HEK293T (cell line): ENCODE measurements at regions not wholly inside any gene's neighbourhood (a gene's known extent, or its start where the extent isn't known, plus 50 kb on each side); places are given as distances from the start of the nearest gene placed in this dataset.

Experiments
- ARNT ChIP-seq: fragments of 450-650 bp; IDR thresholded peaks from 2 replicates; pipeline ENCODE4 v1.6.1; 2017; ENCODE audit warnings: mild to moderate bottlenecking
- BHLHE40 ChIP-seq: fragments of 450-650 bp; IDR thresholded peaks from 2 replicates; pipeline ENCODE4 v1.6.1; 2016; ENCODE audit warnings: mild to moderate bottlenecking, moderate library complexity, borderline replicate concordance
- CTBP1 ChIP-seq: fragments of 450-650 bp; IDR thresholded peaks from 2 replicates; pipeline ENCODE4 v1.6.1; 2016; ENCODE audit warnings: borderline replicate concordance
- FOXK2 ChIP-seq: fragments of 450-650 bp; IDR thresholded peaks from 2 replicates; pipeline ENCODE4 v1.6.1; 2016; ENCODE audit warnings: mild to moderate bottlenecking
- HDGF ChIP-seq: fragments of 450-650 bp; IDR thresholded peaks from 2 replicates; pipeline ENCODE4 v1.6.1; 2017; ENCODE audit warnings: antibody characterized with exemption, borderline replicate concordance
- NFRKB ChIP-seq: fragments of 450-650 bp; IDR thresholded peaks from 2 replicates; pipeline ENCODE4 v1.6.1; 2016; ENCODE audit warnings: mild to moderate bottlenecking, moderate library complexity
- PKNOX1 ChIP-seq: fragments of 450-650 bp; IDR thresholded peaks from 2 replicates; pipeline ENCODE4 v1.6.1; 2016
- SP1 ChIP-seq: fragments of 450-650 bp; IDR thresholded peaks from 2 replicates; pipeline ENCODE4 v1.6.1; 2017
- SUZ12 ChIP-seq: fragments of 450-650 bp; IDR thresholded peaks from 2 replicates; pipeline ENCODE4 v1.6.1; 2016; ENCODE audit warnings: mild to moderate bottlenecking
- ZNF384 ChIP-seq: fragments of 450-650 bp; IDR thresholded peaks from 2 replicates; pipeline ENCODE4 v1.6.1; 2016

DNA sequence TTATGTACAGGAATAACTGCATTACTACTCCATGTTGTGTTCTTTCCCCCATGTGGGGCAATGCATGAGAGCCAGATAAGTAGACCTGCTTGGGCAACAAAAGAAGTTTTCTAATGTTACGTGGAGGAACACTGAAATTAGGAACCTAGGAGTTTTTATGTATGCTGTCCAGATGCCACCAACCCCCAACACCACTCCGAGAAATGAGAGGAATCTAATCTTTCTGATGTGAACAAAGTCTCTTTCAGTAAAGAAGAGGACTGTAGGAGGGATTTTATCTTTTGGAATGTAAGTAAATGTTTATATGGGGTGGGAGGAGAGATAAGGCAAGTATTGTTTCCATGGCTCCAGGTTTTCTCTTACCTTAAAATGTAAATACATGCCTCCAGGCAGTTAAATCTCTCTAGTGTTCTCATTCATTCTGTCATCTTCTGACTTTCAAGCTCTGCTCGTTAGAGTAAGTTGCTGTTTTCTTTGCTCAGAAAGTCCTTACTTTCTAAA lies 820.6 kb downstream of the PCDH17 start:
- TF ChIP-seq BHLHE40, result no peak
- no peak for TF ChIP-seq PKNOX1
- no peak for TF ChIP-seq ARNT
- no peak for TF ChIP-seq CTBP1
- no peak for TF ChIP-seq SP1
- no peak for TF ChIP-seq FOXK2
- no peak for TF ChIP-seq ZNF384
- no peak for TF ChIP-seq SUZ12
- TF ChIP-seq NFRKB, result no peak
- no peak for TF ChIP-seq HDGF
